IMR-90 (cell line): ENCODE measurements at regions not wholly inside any gene's neighbourhood (a gene's known extent, or its start where the extent isn't known, plus 50 kb on each side); places are given as distances from the start of the nearest gene placed in this dataset.
A peak's percentile ranks its signal among the peaks of the same experiment; 100 is the strongest.

ENCODE experiments used
- ATAC-seq: fragments of 200-7000 bp; cut with Tn5 transposase; 2 replicates; pipeline ENCODE4 v1.9.1; 2020; ENCODE audit warnings: low read depth, mild to moderate bottlenecking, moderate library complexity
- BruUV-seq: library from RNA; stranded (reverse); fragments of 400-500 nt; replicated peaks from 2 replicates; lab custom pipeline; 2021; lab: Mats Ljungman, UMichigan
- CTCF ChIA-PET: fragments of 300-600 bp; formaldehyde crosslinking; extraction: SDS; loops from one replicate; lab custom pipeline; 2021; ENCODE audit warnings: antibody characterized with exemption; lab: Yijun Ruan, JAX
- POLR2A ChIA-PET: fragments of 300-600 bp; sonication (Branson Sonifier 250); formaldehyde crosslinking; loops from one replicate; lab custom pipeline; 2022; ENCODE audit warnings: antibody characterized with exemption; ENCODE audit not compliant: unreplicated experiment; lab: Charles Lee
- DNase-seq: peaks from one replicate; pipeline ENCODE4 v3.0.0; 2013
- H2AFZ ChIP-seq: replicated peaks from 2 replicates; pipeline ENCODE3; 2013; ENCODE audit warnings: low read length, mild to moderate bottlenecking; ENCODE audit not compliant: poor library complexity
- H2AK5ac ChIP-seq: 2 replicates; pipeline ENCODE4 v1.6.1; 2013; ENCODE audit warnings: low read depth, low read length, inconsistent platforms
- H2AK9ac ChIP-seq: replicated peaks from 2 replicates; pipeline ENCODE3; 2013; ENCODE audit warnings: mild to moderate bottlenecking, low read depth, low read length, moderate library complexity; ENCODE audit not compliant: poor library complexity
- H2BK120ac ChIP-seq: 2 replicates; pipeline ENCODE4 v1.6.1; 2013; ENCODE audit warnings: low read depth, low read length, inconsistent platforms
- H2BK15ac ChIP-seq: 3 replicates; pipeline ENCODE4 v1.6.1; 2013; ENCODE audit warnings: low read depth, low read length, inconsistent platforms
- H2BK20ac ChIP-seq: 2 replicates; pipeline ENCODE4 v1.6.1; 2013; ENCODE audit warnings: low read depth, mild to moderate bottlenecking, inconsistent platforms, low read length, moderate library complexity
- H2BK5ac ChIP-seq: 2 replicates; pipeline ENCODE4 v1.6.1; 2013; ENCODE audit warnings: mild to moderate bottlenecking, low read depth, low read length, inconsistent platforms; ENCODE audit not compliant: poor library complexity, severe bottlenecking
- H3K14ac ChIP-seq: replicated peaks from 2 replicates; pipeline ENCODE4 v1.6.1; 2013; ENCODE audit warnings: low read depth, low read length, inconsistent platforms
- H3K18ac ChIP-seq: 2 replicates; pipeline ENCODE4 v1.6.1; 2013; ENCODE audit warnings: low read depth, low read length, control low read depth
- H3K23ac ChIP-seq: 2 replicates; pipeline ENCODE4 v1.6.1; 2013; ENCODE audit warnings: low read depth, low read length, inconsistent platforms
- H3K27ac ChIP-seq: 2 replicates; pipeline ENCODE4 v1.5.1; 2013; ENCODE audit warnings: mild to moderate bottlenecking, control low read depth, low read length; ENCODE audit not compliant: insufficient read depth
- H3K27me3 ChIP-seq: 2 replicates; pipeline ENCODE4 v1.6.1; 2013; ENCODE audit warnings: low read length; ENCODE audit not compliant: control insufficient read depth, insufficient read depth
- H3K36me3 ChIP-seq: 2 replicates; pipeline ENCODE4 v1.6.1; 2013; ENCODE audit warnings: low read length, mixed read lengths; ENCODE audit not compliant: control insufficient read depth, insufficient read depth
- H3K4ac ChIP-seq: 2 replicates; pipeline ENCODE4 v1.6.1; 2013; ENCODE audit warnings: low read depth, low read length, inconsistent platforms
- H3K4me1 ChIP-seq: 2 replicates; pipeline ENCODE4 v1.6.1; 2013; ENCODE audit warnings: low read length, mixed read lengths; ENCODE audit not compliant: control insufficient read depth, insufficient read depth
- H3K4me2 ChIP-seq: 2 replicates; pipeline ENCODE4 v1.6.1; 2013; ENCODE audit warnings: low read depth, mild to moderate bottlenecking, control low read depth, low read length, moderate library complexity
- H3K4me3 ChIP-seq: 2 replicates; pipeline ENCODE4 v1.5.1; 2013; ENCODE audit warnings: low read depth, mild to moderate bottlenecking, control low read depth, low read length, moderate library complexity; ENCODE audit not compliant: insufficient read depth
- H3K56ac ChIP-seq: 2 replicates; pipeline ENCODE4 v1.6.1; 2013; ENCODE audit warnings: low read length, inconsistent platforms; ENCODE audit not compliant: insufficient read depth; ENCODE audit errors: extremely low read depth
- H3K79me1 ChIP-seq, 2 experiments: 2 replicates each; pipeline ENCODE4 v1.6.1; 2013; ENCODE audit warnings: low read length in 2 of 2, inconsistent platforms in 1 of 2, low read depth in 1 of 2
- H3K9ac ChIP-seq: 2 replicates; pipeline ENCODE4 v1.6.1; 2013; ENCODE audit warnings: low read depth, low read length, control low read depth
- H3K9me1 ChIP-seq: 2 replicates; pipeline ENCODE4 v1.6.1; 2013; ENCODE audit warnings: low read length, inconsistent platforms; ENCODE audit not compliant: insufficient read depth
- H3K9me3 ChIP-seq: 2 replicates; pipeline ENCODE4 v1.6.1; 2013; ENCODE audit warnings: low read length; ENCODE audit not compliant: control insufficient read depth, insufficient read depth
- H4K20me1 ChIP-seq: 2 replicates; pipeline ENCODE4 v1.6.1; 2013; ENCODE audit warnings: low read length, inconsistent platforms; ENCODE audit not compliant: insufficient read depth
- H4K5ac ChIP-seq: 2 replicates; pipeline ENCODE4 v1.6.1; 2013; ENCODE audit warnings: mild to moderate bottlenecking, low read depth, low read length, control low read depth
- H4K8ac ChIP-seq, 2 experiments: 2 replicates each; pipeline ENCODE4 v1.6.1; 2013; ENCODE audit warnings: low read depth in 2 of 2, low read length in 2 of 2, control low read depth in 1 of 2, inconsistent platforms in 1 of 2
- H4K91ac ChIP-seq: 2 replicates; pipeline ENCODE4 v1.6.1; 2013; ENCODE audit warnings: low read depth, low read length, inconsistent platforms; ENCODE audit not compliant: insufficient read depth
- CEBPB ChIP-seq: IDR thresholded peaks from 2 replicates; pipeline ENCODE4 v1.6.1; 2012; ENCODE audit warnings: low read depth, low read length, improper control_type of control experiment
- NFE2L2 ChIP-seq: fragments of 150-350 bp; IDR thresholded peaks from 2 replicates; pipeline ENCODE4 v1.6.1; 2016; ENCODE audit warnings: low read depth, mild to moderate bottlenecking, low read length
- SMC3 ChIP-seq: fragments of 150-350 bp; IDR thresholded peaks from 2 replicates; pipeline ENCODE4 v1.6.1; 2016; ENCODE audit warnings: low read depth, mild to moderate bottlenecking, antibody characterized with exemption, low read length, moderate library complexity
- WGBS, 2 experiments: methylation state at CpG; one replicate each; pipeline versions ENCODE4 v1.1.5 to v1.1.7; 2013; ENCODE audit warnings: missing lambda C conversion rate in 2 of 2; ENCODE audit not compliant: insufficient read length in 1 of 2; ENCODE audit errors: extremely low coverage in 2 of 2; 5-methylcytosine and 5-hydroxymethylcytosine counted together
- dilution Hi-C: fragments of 300-500 bp; cut with HindIII; formaldehyde crosslinking; loops from one replicate; pipeline ENCODE4 v1.14.3; 2018; ENCODE audit warnings: low sequenced_read_pairs; ENCODE audit not compliant: unreplicated experiment
- in situ Hi-C: fragments of 300-500 bp; cut with MboI; formaldehyde crosslinking; loops from 3 replicates; pipeline ENCODE4 v1.14.3; 2019; ENCODE audit warnings: low sequenced_read_pairs, inconsistent platforms, mixed read lengths
- intact Hi-C: fragments of 100-400 bp; cut with micrococcal nuclease; formaldehyde crosslinking; loops from 2 replicates; pipeline ENCODE4 v1.10.0; 2022

GRCh38 chr4:20046179-20046578, 205.5 kb upstream of the SLIT2 start:
- WGBS, 2 experiments, result no CpG with 5 or more reads among the region's 4 CpGs
- no peak overlapping the region for H2BK120ac ChIP-seq
- no peak overlapping the region for H4K5ac ChIP-seq
- H3K4me3 ChIP-seq, result no peak overlapping the region
- H4K91ac ChIP-seq, result no peak overlapping the region
- no peak overlapping the region for H3K18ac ChIP-seq
- H4K20me1 ChIP-seq, result no peaks in the 10 kb centered on the region
- ChIA-PET POLR2A (no interaction called here), CTCF (no interaction called here)
- peak; percentile 75 for TF ChIP-seq CEBPB
- no peak for TF ChIP-seq SMC3
- no peak for TF ChIP-seq NFE2L2
- H3K23ac ChIP-seq, result no peak overlapping the region
- BruUV-seq, result no TSS peak
- H3K4ac ChIP-seq, result no peak overlapping the region
- intact Hi-C loops, result no loop called here
- ATAC-seq (no peak), DNase-seq (no peak)
- H2AK9ac ChIP-seq, result no peak overlapping the region
- no peak overlapping the region for H3K56ac ChIP-seq
- H3K9ac ChIP-seq, result no peak overlapping the region
- no peak overlapping the region for H4K8ac ChIP-seq
- no peaks in the 10 kb centered on the region for H3K9me3 ChIP-seq
- no peaks in the 10 kb centered on the region for H3K27me3 ChIP-seq
- no peak overlapping the region for H2BK15ac ChIP-seq
- H3K36me3 ChIP-seq, result no peaks in the 10 kb centered on the region
- no peak overlapping the region for H3K14ac ChIP-seq
- H3K4me2 ChIP-seq, result no peak overlapping the region
- H3K79me1 ChIP-seq, result no peaks in the 10 kb centered on the region
- H3K27ac ChIP-seq, result no peak overlapping the region
- no peak overlapping the region for H2BK20ac ChIP-seq
- H2BK5ac ChIP-seq, result no peak overlapping the region
- no peaks in the 10 kb centered on the region for H3K4me1 ChIP-seq
- no peak overlapping the region for H2AFZ ChIP-seq
- dilution Hi-C loops, result no loop called here
- no peak overlapping the region for H2AK5ac ChIP-seq
- no peaks in the 10 kb centered on the region for H3K9me1 ChIP-seq
- in situ Hi-C loops, result no loop called here
